ENCODE measurements at regions not wholly inside any gene's neighbourhood (a gene's known extent, or its start where the extent isn't known, plus 50 kb on each side); places are given as distances from the start of the nearest gene placed in this dataset.

DNA sequence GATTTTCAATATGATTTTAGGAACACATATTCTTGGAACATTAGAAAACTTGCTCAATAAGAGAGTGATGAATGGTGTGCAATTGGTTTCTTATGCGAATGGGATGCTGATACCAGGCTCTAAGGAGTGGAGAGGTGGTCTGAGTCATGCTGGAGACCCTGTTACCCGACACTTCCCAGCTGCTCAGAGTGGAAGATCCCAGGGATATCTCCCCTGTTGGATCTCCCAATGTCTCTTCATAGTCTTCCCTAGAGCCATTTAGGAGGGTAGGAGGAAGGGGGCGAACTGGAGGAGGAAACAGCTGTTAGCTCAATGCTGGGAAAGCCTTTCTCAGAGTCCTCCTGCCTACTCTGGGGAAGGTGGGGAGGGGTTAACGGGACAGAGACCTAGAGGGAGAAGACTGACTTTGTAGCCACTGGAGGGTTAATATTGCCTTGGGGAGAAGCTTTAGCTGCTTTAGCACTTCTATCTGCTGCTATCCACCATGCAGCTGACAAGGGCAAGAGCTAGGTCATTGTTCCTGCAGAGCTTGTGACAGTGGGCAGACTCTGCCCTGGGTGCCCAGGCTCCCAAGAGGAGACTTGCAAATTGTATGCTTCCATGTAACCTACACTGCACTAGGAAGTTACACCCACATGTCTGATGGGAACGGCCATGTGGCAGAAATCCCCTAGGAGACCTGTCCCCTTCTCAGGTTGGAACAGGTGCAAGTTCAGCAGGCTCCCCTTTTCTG lies 301.0 kb downstream of the GADD45G start:
- Histone ChIP-seq H3K27me3 (ENCODE audit: control insufficient read depth in 3 of 3, insufficient read depth in 3 of 3, low read length in 3 of 3) (no peaks in the 10 kb centered on the region), H3K36me3 (ENCODE audit: control insufficient read depth in 3 of 3, insufficient read depth in 3 of 3, low read length in 3 of 3) (no peaks in the 10 kb centered on the region), H3K4me1 (ENCODE audit: control insufficient read depth in 3 of 3, insufficient read depth in 3 of 3, low read length in 3 of 3) (peaks cover 3 to 7% (median 4%) of the 10 kb centered on the region in 3 donors), H3K4me3 (ENCODE audit: low read length in 3 of 3) (no peak overlapping the region), H3K9ac (ENCODE audit: low read depth in 1 of 3, low read length in 3 of 3) (no peak overlapping the region), H3K9me3 (ENCODE audit: control insufficient read depth in 3 of 3, low read length in 3 of 3) (no peaks in the 10 kb centered on the region), H3K27ac (ENCODE audit: low read depth, low read length) (no peak overlapping the region)

GRCh38 chr9:89911721-89912604 lies 307.2 kb downstream of the GADD45G start:
- Histone ChIP-seq H3K9me3 (ENCODE audit: control insufficient read depth in 3 of 3, low read length in 3 of 3) (no peaks in the 10 kb centered on the region), H3K4me3 (ENCODE audit: low read length in 3 of 3) (no peak overlapping the region), H3K27me3 (ENCODE audit: control insufficient read depth in 3 of 3, insufficient read depth in 3 of 3, low read length in 3 of 3) (no peaks in the 10 kb centered on the region), H3K9ac (ENCODE audit: low read depth in 1 of 3, low read length in 3 of 3) (no peak overlapping the region), H3K27ac (ENCODE audit: low read depth, low read length) (no peak overlapping the region), H3K4me1 (ENCODE audit: control insufficient read depth in 3 of 3, insufficient read depth in 3 of 3, low read length in 3 of 3) (no peaks in the 10 kb centered on the region), H3K36me3 (ENCODE audit: control insufficient read depth in 3 of 3, insufficient read depth in 3 of 3, low read length in 3 of 3) (no peaks in the 10 kb centered on the region)

- no peaks in the 10 kb centered on the region for H3K27me3 ChIP-seq (ENCODE audit: control insufficient read depth in 3 of 3, insufficient read depth in 3 of 3, low read length in 3 of 3)
- no peaks in the 10 kb centered on the region for H3K36me3 ChIP-seq (ENCODE audit: control insufficient read depth in 3 of 3, insufficient read depth in 3 of 3, low read length in 3 of 3)
- H3K4me1 ChIP-seq (ENCODE audit: control insufficient read depth in 3 of 3, insufficient read depth in 3 of 3, low read length in 3 of 3): no peaks in the 10 kb centered on the region
- no peak overlapping the region for H3K27ac ChIP-seq (ENCODE audit: low read depth, low read length)
- H3K9ac ChIP-seq (ENCODE audit: low read depth in 1 of 3, low read length in 3 of 3): no peak overlapping the region
- H3K4me3 ChIP-seq (ENCODE audit: low read length in 3 of 3): no peak overlapping the region
- H3K9me3 ChIP-seq (ENCODE audit: control insufficient read depth in 3 of 3, low read length in 3 of 3): no peaks in the 10 kb centered on the region
Measured at GRCh38 chr9:89912605-89912953, 307.8 kb downstream of the GADD45G start.

- Histone ChIP-seq H3K9me3 (ENCODE audit: control insufficient read depth in 3 of 3, low read length in 3 of 3) (no peaks in the 10 kb centered on the region), H3K27ac (ENCODE audit: low read depth, low read length) (no peak overlapping the region), H3K36me3 (ENCODE audit: control insufficient read depth in 3 of 3, insufficient read depth in 3 of 3, low read length in 3 of 3) (no peaks in the 10 kb centered on the region), H3K27me3 (ENCODE audit: control insufficient read depth in 3 of 3, insufficient read depth in 3 of 3, low read length in 3 of 3) (no peaks in the 10 kb centered on the region), H3K4me1 (ENCODE audit: control insufficient read depth in 3 of 3, insufficient read depth in 3 of 3, low read length in 3 of 3) (peaks cover 0 to 3% (median 0%) of the 10 kb centered on the region in 3 donors), H3K4me3 (ENCODE audit: low read length in 3 of 3) (no peak overlapping the region), H3K9ac (ENCODE audit: low read depth in 1 of 3, low read length in 3 of 3) (no peak overlapping the region)
Measured at GRCh38 chr9:89915187-89915586, 310.4 kb downstream of the GADD45G start.

GRCh38 chr9:89916001-89916597 lies 311.3 kb downstream of the GADD45G start:
- Histone ChIP-seq H3K9ac (ENCODE audit: low read depth in 1 of 3, low read length in 3 of 3) (no peak overlapping the region), H3K4me3 (ENCODE audit: low read length in 3 of 3) (no peak overlapping the region), H3K27me3 (ENCODE audit: control insufficient read depth in 3 of 3, insufficient read depth in 3 of 3, low read length in 3 of 3) (no peaks in the 10 kb centered on the region), H3K27ac (ENCODE audit: low read depth, low read length) (no peak overlapping the region), H3K4me1 (ENCODE audit: control insufficient read depth in 3 of 3, insufficient read depth in 3 of 3, low read length in 3 of 3) (peaks cover 0 to 3% (median 0%) of the 10 kb centered on the region in 3 donors), H3K36me3 (ENCODE audit: control insufficient read depth in 3 of 3, insufficient read depth in 3 of 3, low read length in 3 of 3) (no peaks in the 10 kb centered on the region), H3K9me3 (ENCODE audit: control insufficient read depth in 3 of 3, low read length in 3 of 3) (no peaks in the 10 kb centered on the region)

DNA sequence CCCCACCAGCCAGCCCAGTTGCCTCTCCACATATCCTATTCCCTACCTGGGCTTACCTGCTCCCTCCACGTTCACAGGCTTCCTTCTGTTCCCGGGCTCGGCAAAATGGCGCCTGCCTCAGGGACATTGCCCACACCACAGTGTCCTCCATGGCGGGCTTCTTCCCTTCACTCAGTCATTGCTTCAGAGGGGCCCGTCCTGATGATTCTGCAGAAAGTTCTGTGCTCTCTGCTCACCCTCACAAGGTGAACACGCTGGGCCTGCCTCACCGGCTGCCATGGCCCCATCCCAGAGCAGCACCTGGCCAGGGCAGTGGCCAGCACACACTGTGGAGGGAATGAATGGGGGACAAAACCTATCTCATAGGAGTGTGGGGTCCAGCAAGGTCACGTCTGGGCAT lies 313.0 kb downstream of the GADD45G start:
- no peak overlapping the region for H3K4me3 ChIP-seq (ENCODE audit: low read length in 3 of 3)
- H3K9ac ChIP-seq (ENCODE audit: low read depth in 1 of 3, low read length in 3 of 3): no peak overlapping the region
- no peaks in the 10 kb centered on the region for H3K36me3 ChIP-seq (ENCODE audit: control insufficient read depth in 3 of 3, insufficient read depth in 3 of 3, low read length in 3 of 3)
- no peaks in the 10 kb centered on the region for H3K27me3 ChIP-seq (ENCODE audit: control insufficient read depth in 3 of 3, insufficient read depth in 3 of 3, low read length in 3 of 3)
- H3K9me3 ChIP-seq (ENCODE audit: control insufficient read depth in 3 of 3, low read length in 3 of 3): no peaks in the 10 kb centered on the region
- H3K4me1 ChIP-seq (ENCODE audit: control insufficient read depth in 3 of 3, insufficient read depth in 3 of 3, low read length in 3 of 3): peaks cover 0 to 3% (median 0%) of the 10 kb centered on the region in 3 donors
- no peak overlapping the region for H3K27ac ChIP-seq (ENCODE audit: low read depth, low read length)

- Histone ChIP-seq H3K9me3 (ENCODE audit: control insufficient read depth in 3 of 3, low read length in 3 of 3) (no peaks in the 10 kb centered on the region), H3K4me1 (ENCODE audit: control insufficient read depth in 3 of 3, insufficient read depth in 3 of 3, low read length in 3 of 3) (peaks cover 0 to 8% (median 3%) of the 10 kb centered on the region in 3 donors), H3K9ac (ENCODE audit: low read depth in 1 of 3, low read length in 3 of 3) (peak overlapping the region in 1 of 3 donors; percentile 40), H3K4me3 (ENCODE audit: low read length in 3 of 3) (no peak overlapping the region), H3K36me3 (ENCODE audit: control insufficient read depth in 3 of 3, insufficient read depth in 3 of 3, low read length in 3 of 3) (no peaks in the 10 kb centered on the region), H3K27me3 (ENCODE audit: control insufficient read depth in 3 of 3, insufficient read depth in 3 of 3, low read length in 3 of 3) (no peaks in the 10 kb centered on the region), H3K27ac (ENCODE audit: low read depth, low read length) (no peak overlapping the region)
Measured at GRCh38 chr9:89919171-89919681, 314.4 kb downstream of the GADD45G start.

GRCh38 chr9:89920131-89920530 lies 315.3 kb downstream of the GADD45G start:
- no peak overlapping the region for H3K27ac ChIP-seq (ENCODE audit: low read depth, low read length)
- no peaks in the 10 kb centered on the region for H3K27me3 ChIP-seq (ENCODE audit: control insufficient read depth in 3 of 3, insufficient read depth in 3 of 3, low read length in 3 of 3)
- no peak overlapping the region for H3K4me3 ChIP-seq (ENCODE audit: low read length in 3 of 3)
- H3K4me1 ChIP-seq (ENCODE audit: control insufficient read depth in 3 of 3, insufficient read depth in 3 of 3, low read length in 3 of 3): peaks cover 0 to 8% (median 3%) of the 10 kb centered on the region in 3 donors
- no peaks in the 10 kb centered on the region for H3K36me3 ChIP-seq (ENCODE audit: control insufficient read depth in 3 of 3, insufficient read depth in 3 of 3, low read length in 3 of 3)
- no peaks in the 10 kb centered on the region for H3K9me3 ChIP-seq (ENCODE audit: control insufficient read depth in 3 of 3, low read length in 3 of 3)
- H3K9ac ChIP-seq (ENCODE audit: low read depth in 1 of 3, low read length in 3 of 3): no peak overlapping the region

- peaks cover 0 to 8% (median 3%) of the 10 kb centered on the region in 3 donors for H3K4me1 ChIP-seq (ENCODE audit: control insufficient read depth in 3 of 3, insufficient read depth in 3 of 3, low read length in 3 of 3)
- H3K27ac ChIP-seq (ENCODE audit: low read depth, low read length): no peak overlapping the region
- no peaks in the 10 kb centered on the region for H3K9me3 ChIP-seq (ENCODE audit: control insufficient read depth in 3 of 3, low read length in 3 of 3)
- no peak overlapping the region for H3K9ac ChIP-seq (ENCODE audit: low read depth in 1 of 3, low read length in 3 of 3)
- H3K36me3 ChIP-seq (ENCODE audit: control insufficient read depth in 3 of 3, insufficient read depth in 3 of 3, low read length in 3 of 3): no peaks in the 10 kb centered on the region
- no peaks in the 10 kb centered on the region for H3K27me3 ChIP-seq (ENCODE audit: control insufficient read depth in 3 of 3, insufficient read depth in 3 of 3, low read length in 3 of 3)
- H3K4me3 ChIP-seq (ENCODE audit: low read length in 3 of 3): no peak overlapping the region
Measured at GRCh38 chr9:89920951-89921350, 316.1 kb downstream of the GADD45G start.

Measured in skeletal muscle tissue (tissue), 3 donors.